ENCODE measurements at regions not wholly inside any gene's neighbourhood (a gene's known extent, or its start where the extent isn't known, plus 50 kb on each side); places are given as distances from the start of the nearest gene placed in this dataset.

DNA sequence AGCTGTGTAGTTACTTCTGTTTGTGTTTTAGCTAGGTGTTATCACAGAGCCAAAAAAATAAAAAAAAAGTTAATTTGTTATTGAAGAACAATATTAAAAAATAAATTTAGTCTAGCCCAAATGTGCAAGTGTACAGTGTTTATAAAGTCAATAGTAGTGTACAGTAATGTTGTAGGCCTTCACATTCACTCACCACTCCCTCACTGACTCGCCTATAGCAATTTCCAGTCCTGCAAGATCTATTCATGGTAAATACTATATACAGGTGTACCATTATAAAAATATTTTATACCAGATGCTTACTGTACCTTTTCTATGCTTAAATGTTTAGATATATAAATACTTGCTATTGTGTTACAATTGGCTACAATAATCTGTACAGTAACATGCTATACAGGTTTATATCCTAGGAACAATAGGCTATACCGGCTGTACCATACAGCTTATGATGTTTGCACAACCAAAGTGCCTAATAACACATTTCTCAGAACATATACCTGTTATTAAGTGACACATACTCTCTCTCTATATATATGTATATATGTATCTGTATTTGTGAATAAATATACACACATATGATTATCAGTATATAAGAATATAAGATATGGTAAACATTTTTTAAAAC is 341.4 kb upstream of the EDIL3 start:
- H3K4me3 ChIP-seq (ENCODE audit: control insufficient read depth, low read depth, low read length) = no peak overlapping the region
- TF ChIP-seq, protein P1, sequence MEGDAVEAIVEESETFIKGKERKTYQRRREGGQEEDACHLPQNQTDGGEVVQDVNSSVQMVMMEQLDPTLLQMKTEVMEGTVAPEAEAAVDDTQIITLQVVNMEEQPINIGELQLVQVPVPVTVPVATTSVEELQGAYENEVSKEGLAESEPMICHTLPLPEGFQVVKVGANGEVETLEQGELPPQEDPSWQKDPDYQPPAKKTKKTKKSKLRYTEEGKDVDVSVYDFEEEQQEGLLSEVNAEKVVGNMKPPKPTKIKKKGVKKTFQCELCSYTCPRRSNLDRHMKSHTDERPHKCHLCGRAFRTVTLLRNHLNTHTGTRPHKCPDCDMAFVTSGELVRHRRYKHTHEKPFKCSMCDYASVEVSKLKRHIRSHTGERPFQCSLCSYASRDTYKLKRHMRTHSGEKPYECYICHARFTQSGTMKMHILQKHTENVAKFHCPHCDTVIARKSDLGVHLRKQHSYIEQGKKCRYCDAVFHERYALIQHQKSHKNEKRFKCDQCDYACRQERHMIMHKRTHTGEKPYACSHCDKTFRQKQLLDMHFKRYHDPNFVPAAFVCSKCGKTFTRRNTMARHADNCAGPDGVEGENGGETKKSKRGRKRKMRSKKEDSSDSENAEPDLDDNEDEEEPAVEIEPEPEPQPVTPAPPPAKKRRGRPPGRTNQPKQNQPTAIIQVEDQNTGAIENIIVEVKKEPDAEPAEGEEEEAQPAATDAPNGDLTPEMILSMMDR (IDR thresholded peaks at IDR 0.05; ENCODE audit: control insufficient read depth, insufficient read depth, low read depth, low read length, missing control alignments) = no peak
- DNase-seq (ENCODE audit: low read depth) = no peak

DNA sequence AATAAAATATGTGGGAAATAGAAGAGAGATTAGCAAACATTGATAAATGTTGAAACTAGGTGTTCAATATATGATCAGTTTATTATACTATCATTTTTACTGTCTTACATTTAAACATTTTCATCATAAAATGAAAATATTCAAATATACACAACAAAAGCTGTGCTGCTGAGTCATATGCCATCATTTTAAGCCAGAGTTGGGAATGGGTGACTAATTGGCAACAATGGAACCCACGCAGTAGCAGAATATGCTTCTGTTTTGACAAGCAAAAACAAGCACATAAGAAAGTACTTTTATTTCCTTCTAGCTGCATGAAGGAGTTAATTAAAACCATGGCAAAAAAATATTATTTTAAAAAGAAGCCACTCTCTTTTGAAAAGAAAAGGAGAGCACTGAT is 340.0 kb upstream of the EDIL3 start:
- TF ChIP-seq, protein P1 (IDR thresholded peaks at IDR 0.05; ENCODE audit: control insufficient read depth, insufficient read depth, low read depth, low read length, missing control alignments) = no peak
- no peak overlapping the region for H3K4me3 ChIP-seq (ENCODE audit: control insufficient read depth, low read depth, low read length)
- no peak for DNase-seq (ENCODE audit: low read depth)

DNA sequence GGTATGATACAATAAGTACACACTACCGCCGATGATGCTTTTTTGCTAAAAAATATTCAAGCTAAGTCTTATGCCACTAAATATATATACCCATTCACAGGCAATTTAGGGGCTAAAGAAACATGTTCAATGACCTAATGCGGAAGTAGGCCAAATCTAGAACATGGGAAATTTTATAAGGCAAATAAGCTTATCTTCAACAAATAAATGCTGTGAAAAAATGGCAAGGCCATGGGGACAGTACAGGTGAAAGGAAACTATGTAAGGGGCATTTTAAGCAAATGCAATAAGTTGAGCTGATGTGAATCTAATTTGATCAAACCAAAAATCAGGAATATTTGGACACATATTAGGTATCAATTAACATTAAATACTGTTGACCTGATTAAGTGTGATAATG is 339.5 kb upstream of the EDIL3 start:
- DNase-seq (ENCODE audit: low read depth) = no peak
- TF ChIP-seq, protein P1 (IDR thresholded peaks at IDR 0.05; ENCODE audit: control insufficient read depth, insufficient read depth, low read depth, low read length, missing control alignments) = no peak
- no peak overlapping the region for H3K4me3 ChIP-seq (ENCODE audit: control insufficient read depth, low read depth, low read length)

DNA sequence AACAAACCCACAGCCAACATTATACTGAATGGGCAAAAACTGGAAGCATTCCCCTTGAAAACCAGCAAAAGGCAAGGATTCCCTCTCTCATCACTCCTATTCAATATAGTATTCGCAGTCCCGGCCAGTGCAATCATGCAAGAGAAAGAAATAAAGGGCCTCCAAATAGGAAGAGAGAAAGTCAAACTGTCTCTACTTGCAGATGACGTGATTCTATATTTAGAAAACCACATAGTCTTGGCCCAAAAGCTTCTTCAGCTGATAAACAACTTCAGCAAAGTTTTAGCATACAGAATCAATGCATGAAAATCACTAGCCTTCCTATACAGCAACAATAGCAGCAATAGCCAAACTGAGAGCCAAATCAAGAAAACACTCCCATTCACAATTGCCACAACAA is 333.7 kb upstream of the EDIL3 start:
- H3K4me3 ChIP-seq (ENCODE audit: control insufficient read depth, low read depth, low read length) = no peak overlapping the region
- TF ChIP-seq, protein P1 (IDR thresholded peaks at IDR 0.05; ENCODE audit: control insufficient read depth, insufficient read depth, low read depth, low read length, missing control alignments) = no peak
- DNase-seq (ENCODE audit: low read depth) = no peak

DNA sequence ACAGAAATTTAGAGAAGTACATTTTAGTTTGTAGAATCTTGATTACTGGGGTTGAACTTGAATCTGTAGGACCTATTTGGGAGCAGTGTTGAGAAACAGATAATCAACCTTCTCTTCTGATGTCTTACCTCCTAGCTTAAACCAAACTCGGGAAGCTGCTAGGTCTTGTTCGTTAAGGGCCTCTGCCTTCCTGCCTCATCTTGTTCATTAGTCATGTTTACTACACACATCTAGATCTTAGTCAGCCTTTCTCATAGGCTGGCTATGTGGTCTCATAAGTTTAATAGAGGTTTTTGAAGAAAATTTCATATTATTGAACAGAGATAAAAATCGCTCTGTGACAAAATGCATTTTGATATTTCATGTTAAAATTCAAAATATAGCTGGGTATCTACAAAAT is 331.0 kb upstream of the EDIL3 start:
- no peak overlapping the region for H3K4me3 ChIP-seq (ENCODE audit: control insufficient read depth, low read depth, low read length)
- no peak for DNase-seq (ENCODE audit: low read depth)
- TF ChIP-seq, protein P1 (IDR thresholded peaks at IDR 0.05; ENCODE audit: control insufficient read depth, insufficient read depth, low read depth, low read length, missing control alignments) = no peak

DNA sequence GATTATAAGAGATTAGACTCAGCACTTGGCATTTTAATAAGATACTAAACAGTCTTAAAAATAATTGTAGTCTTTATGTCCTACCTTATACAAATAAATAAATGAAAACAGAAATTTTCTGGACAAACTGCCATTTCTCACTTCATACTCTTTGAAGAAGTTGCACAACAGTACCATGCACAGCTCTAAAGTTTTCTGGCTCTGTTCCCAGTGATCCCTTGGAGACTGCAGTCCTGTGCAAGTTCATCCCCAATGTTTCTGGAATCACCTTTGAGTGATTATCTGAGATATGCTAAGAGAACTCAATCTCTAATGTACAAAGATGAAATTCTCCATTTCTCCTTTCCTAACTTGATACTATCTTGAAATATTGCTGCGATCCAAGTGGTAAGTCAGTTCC is 330.4 kb upstream of the EDIL3 start:
- TF ChIP-seq, protein P1 (IDR thresholded peaks at IDR 0.05; ENCODE audit: control insufficient read depth, insufficient read depth, low read depth, low read length, missing control alignments) = no peak
- H3K4me3 ChIP-seq (ENCODE audit: control insufficient read depth, low read depth, low read length) = no peak overlapping the region
- DNase-seq (ENCODE audit: low read depth) = no peak

DNA sequence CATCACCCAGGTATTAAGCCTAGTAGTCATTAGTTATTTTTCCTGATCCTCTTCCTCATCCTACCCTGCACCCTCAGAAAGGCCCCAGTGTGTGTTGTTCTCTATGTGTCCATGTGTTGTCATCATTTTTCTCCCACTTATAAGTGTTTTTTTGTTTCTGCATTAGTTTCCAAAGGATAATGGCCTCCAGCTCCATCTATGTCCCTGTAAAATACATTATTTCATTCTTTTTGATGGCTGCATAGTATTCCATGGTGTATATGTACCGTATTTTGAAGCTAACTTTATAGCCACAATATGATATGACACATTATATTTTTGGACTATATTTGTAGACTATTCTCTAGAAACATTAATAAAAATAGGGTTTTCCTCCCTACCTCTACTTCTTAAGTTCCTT is 324.4 kb upstream of the EDIL3 start:
- H3K4me3 ChIP-seq (ENCODE audit: control insufficient read depth, low read depth, low read length) = no peak overlapping the region
- TF ChIP-seq, protein P1 (IDR thresholded peaks at IDR 0.05; ENCODE audit: control insufficient read depth, insufficient read depth, low read depth, low read length, missing control alignments) = no peak
- DNase-seq (ENCODE audit: low read depth) = no peak
